NCI-H2227 (cell line): ENCODE measurements at regions not wholly inside any gene's neighbourhood (a gene's known extent, or its start where the extent isn't known, plus 50 kb on each side); places are given as distances from the start of the nearest gene placed in this dataset.

Experiments
- DNase-seq: peaks from one replicate; lab custom pipeline; 2025; ENCODE audit not compliant: unreplicated experiment; lab: John Stamatoyannopoulos, UW

- no peak for DNase-seq
Observed at GRCh38 chr13:85666356-85666755, 132.9 kb downstream of the SLITRK6 start.

GRCh38 chr13:85665286-85665685 lies 133.9 kb downstream of the SLITRK6 start:
- peak; percentile 12 for DNase-seq

GRCh38 chr13:85663856-85664255 lies 135.4 kb downstream of the SLITRK6 start:
- DNase-seq, result no peak

DNA sequence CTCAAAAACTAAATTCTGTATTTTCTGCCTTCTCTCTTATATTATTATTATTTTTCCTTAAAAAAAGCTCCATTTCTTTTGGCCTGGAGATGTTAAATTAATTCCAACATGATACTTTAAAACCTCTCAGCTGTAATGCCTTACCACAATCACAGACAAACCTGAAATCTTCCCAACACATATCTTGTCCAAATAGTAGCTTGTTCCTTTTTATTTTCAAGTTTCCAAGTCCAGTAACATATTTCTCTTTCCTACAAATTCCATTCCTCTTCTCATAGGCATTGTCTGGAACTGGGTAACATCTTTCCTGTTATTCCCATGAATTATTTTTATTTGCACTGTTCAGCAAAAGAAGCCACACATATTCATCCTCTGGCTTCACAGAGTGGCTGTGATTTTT lies 137.0 kb downstream of the SLITRK6 start:
- DNase-seq, result no peak

DNA sequence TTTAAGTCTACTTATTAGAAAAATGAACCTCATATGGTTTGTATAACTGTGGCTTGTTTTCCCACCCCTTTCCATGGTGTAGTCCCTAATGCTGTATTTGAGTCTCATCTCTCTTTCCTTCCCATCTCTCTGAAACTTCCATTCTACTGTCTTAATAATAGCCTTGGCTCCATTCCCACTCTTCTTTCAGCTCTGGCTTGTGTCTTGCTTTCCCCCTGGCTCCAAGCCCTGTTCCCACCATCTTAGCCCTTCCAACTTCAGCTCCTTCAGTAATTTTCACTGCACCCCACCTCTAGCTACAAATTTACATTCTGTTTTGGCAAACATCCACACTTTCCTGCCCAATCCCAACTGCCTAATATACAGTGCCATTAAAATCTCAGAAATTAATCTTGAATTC lies 137.5 kb downstream of the SLITRK6 start:
- DNase-seq, result no peak

DNA sequence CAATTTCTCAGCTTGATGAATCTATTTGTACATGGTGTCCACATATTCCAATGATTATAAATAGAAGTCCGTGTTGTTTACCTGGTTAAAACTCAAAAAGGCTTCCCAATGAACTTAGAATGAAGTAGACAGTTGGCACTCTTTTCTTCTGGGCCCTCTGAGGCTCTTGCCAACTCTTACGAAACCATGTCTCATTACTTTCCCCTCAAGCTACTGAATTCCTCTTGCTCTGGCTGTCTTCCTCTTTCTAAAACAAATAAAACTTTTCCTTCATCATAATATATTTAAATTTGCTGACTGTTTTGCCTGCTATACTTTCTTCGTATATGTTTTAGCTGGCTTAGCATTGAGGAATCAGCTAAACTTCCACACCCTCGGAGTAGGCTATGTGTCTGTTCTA lies 139.7 kb downstream of the SLITRK6 start:
- no peak for DNase-seq

- DNase-seq, result no peak
Observed at GRCh38 chr13:85657942-85658341, 141.3 kb downstream of the SLITRK6 start.

GRCh38 chr13:85655040-85655439 lies 144.2 kb downstream of the SLITRK6 start:
- DNase-seq, result no peak

DNA sequence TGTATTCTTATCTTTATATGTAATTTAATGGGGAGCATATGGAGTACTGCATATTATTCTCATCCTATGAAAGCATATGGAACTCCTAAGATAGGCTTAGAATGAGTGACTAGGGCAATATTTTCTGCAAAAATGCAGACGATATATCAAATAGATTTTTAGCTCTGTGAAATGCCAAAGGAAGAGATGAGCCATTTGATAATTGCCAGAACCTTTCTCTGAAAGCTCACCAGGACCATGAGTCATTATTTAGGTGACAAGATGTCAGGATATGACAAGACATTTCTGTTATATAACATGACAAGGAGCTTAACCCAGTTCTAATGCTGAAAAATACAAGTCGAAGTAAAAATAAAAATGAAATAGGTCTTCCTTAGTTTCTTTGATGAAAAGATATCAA lies 145.0 kb downstream of the SLITRK6 start:
- DNase-seq, result no peak

GRCh38 chr13:85653681-85654080 lies 145.5 kb downstream of the SLITRK6 start:
- DNase-seq, result no peak

- DNase-seq, result no peak
Observed at GRCh38 chr13:85652491-85652890, 146.7 kb downstream of the SLITRK6 start.

- no peak for DNase-seq
Observed at GRCh38 chr13:85651440-85651839, 147.8 kb downstream of the SLITRK6 start.

- no peak for DNase-seq
Observed at GRCh38 chr13:85650613-85651012, 148.6 kb downstream of the SLITRK6 start.

GRCh38 chr13:85640727-85641126 lies 158.5 kb downstream of the SLITRK6 start:
- no peak for DNase-seq

- DNase-seq, result no peak
Observed at GRCh38 chr13:85638815-85639393, 160.3 kb downstream of the SLITRK6 start.

DNA sequence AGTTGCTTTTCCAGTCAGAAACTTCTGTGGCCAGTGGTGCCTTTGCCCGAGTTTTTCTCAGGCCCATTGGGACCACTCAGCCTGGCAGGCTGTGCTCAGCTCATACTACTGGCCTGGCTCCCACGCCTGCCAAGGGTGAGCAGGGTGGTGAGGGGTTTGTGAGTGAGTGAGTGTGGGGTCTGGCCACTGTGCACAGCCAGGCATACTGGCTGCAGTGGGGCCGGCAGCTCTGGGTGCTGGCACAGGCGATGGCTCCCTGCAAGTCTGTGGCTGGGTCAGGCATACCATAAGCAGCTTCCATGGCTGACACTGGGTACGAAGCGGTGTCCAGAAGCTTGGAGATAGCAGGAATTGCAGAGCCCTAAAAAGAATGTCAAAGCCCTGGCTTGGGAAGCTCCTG lies 161.0 kb downstream of the SLITRK6 start:
- no peak for DNase-seq

- DNase-seq, result no peak
Observed at GRCh38 chr13:85632526-85633195, 166.6 kb downstream of the SLITRK6 start.

DNA sequence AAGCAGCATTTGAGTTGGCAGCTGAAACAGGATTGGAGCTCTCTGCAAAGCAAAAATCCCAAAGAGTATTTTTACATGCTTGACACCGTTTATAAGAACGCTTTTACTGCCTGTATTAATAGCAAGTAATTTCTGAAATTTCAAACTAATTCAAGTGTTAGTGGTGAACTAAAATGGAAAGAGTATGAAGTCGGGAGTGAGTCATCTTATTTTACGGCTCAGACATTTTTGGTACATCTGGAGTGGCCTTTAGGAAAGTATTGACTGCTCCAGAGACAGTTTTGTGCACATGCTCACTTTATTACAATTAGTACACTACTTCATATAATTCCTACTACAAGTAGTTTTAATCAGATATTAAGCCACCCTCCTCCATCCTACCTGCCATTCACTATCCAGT lies 167.4 kb downstream of the SLITRK6 start:
- DNase-seq, result no peak

DNA sequence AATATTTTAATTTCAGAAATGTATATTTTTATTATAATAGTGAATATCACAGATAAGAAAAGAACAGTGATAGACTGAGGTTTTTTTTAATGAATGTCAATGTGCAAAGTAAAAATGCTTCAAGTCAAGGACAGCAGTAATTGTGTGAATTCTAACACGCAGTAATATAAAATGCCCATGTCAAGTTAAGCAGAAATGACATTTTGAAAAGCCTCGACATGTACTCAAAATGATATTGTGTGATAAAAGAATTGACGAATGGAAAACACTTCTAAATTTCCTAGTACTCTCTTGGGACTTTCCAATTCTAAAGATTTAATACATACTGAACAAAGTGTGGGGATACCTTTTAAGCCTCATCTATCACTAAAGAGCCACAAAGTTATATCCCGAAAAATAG lies 172.6 kb downstream of the SLITRK6 start:
- no peak for DNase-seq

- no peak for DNase-seq
Observed at GRCh38 chr13:85619321-85619720, 179.9 kb downstream of the SLITRK6 start.

- no peak for DNase-seq
Observed at GRCh38 chr13:85618521-85618920, 180.7 kb downstream of the SLITRK6 start.

GRCh38 chr13:85616275-85616674 lies 182.9 kb downstream of the SLITRK6 start:
- no peak for DNase-seq

GRCh38 chr13:85615031-85615430 lies 184.2 kb downstream of the SLITRK6 start:
- DNase-seq, result no peak
